GM12891 (cell line): ENCODE measurements at regions not wholly inside any gene's neighbourhood (a gene's known extent, or its start where the extent isn't known, plus 50 kb on each side); places are given as distances from the start of the nearest gene placed in this dataset.

Experiments used
- PAX5 ChIP-seq: IDR thresholded peaks from 2 replicates; pipeline ENCODE4 v1.6.1; 2011; ENCODE audit warnings: low read length, moderate library complexity, mild to moderate bottlenecking; ENCODE audit not compliant: insufficient read depth, severe bottlenecking
- POLR2A ChIP-seq: IDR thresholded peaks from 2 replicates; pipeline ENCODE4 v1.6.1; 2011; ENCODE audit warnings: low read depth, low read length, control low read depth
- POLR2AphosphoS5 ChIP-seq: IDR thresholded peaks from 2 replicates; pipeline ENCODE4 v1.6.1; 2011; ENCODE audit warnings: low read depth, low read length, control low read depth
- POU2F2 ChIP-seq: IDR thresholded peaks from 2 replicates; pipeline ENCODE4 v1.6.1; 2011; ENCODE audit warnings: low read depth, mild to moderate bottlenecking, control low read depth, low read length, moderate library complexity
- TAF1 ChIP-seq: IDR thresholded peaks from 2 replicates; pipeline ENCODE4 v1.6.1; 2011; ENCODE audit warnings: low read depth, low read length, control low read depth

- no peak for TF ChIP-seq PAX5
- no peak for TF ChIP-seq POLR2AphosphoS5
- no peak for TF ChIP-seq POLR2A
- TF ChIP-seq TAF1, result no peak
- no peak for TF ChIP-seq POU2F2
These were observed 794.5 kb upstream of the CELF2 start for GRCh38 chr10:10223131-10223530.
